SK-N-SH (cell line): ENCODE measurements at regions not wholly inside any gene's neighbourhood (a gene's known extent, or its start where the extent isn't known, plus 50 kb on each side); places are given as distances from the start of the nearest gene placed in this dataset.

ENCODE experiments used
- CTCF ChIA-PET: fragments of 300-600, 350-600 bp; formaldehyde crosslinking; extraction: SDS; loops from one replicate; lab custom pipeline; 2021; lab: Yijun Ruan, JAX
- POLR2A ChIA-PET: fragments of 350-600 bp; sonication (Branson Sonifier 250); formaldehyde crosslinking; extraction: SDS; loops from one replicate; lab custom pipeline; 2020; ENCODE audit warnings: antibody characterized with exemption, inconsistent platforms; lab: Yijun Ruan, JAX
- DNase-seq: peaks from one replicate; pipeline ENCODE4 v3.0.0; 2012
- H2AFZ ChIP-seq: fragments of 200-600 bp; sonication (generic); 2 replicates; pipeline ENCODE4 v1.8.1; 2016; ENCODE audit warnings: antibody characterized with exemption, mild to moderate bottlenecking, low read depth
- H3F3A ChIP-seq: fragments of 200-600 bp; sonication (generic); replicated peaks from 2 replicates; pipeline ENCODE3; 2016; ENCODE audit warnings: antibody characterized with exemption, mild to moderate bottlenecking; ENCODE audit not compliant: insufficient read depth
- H3K27ac ChIP-seq, 2 experiments: fragments of 200-500 bp in 1 of 2; fragments of 200-600 bp in 1 of 2; sonication (Bioruptor generic) in 1 of 2; sonication (generic), shearing (Covaris generic) in 1 of 2; 2 replicates each; pipeline versions ENCODE4 v1.5.1 to v1.6.1; 2014 to 2016; ENCODE audit warnings: low read depth in 2 of 2, inconsistent platforms in 1 of 2, low read length in 1 of 2, mild to moderate bottlenecking in 1 of 2, mixed read lengths in 1 of 2
- H3K27me3 ChIP-seq: fragments of 200-600 bp; sonication (generic), shearing (Covaris generic); 2 replicates; pipeline ENCODE4 v1.6.1; 2016; ENCODE audit warnings: mixed run types; ENCODE audit not compliant: insufficient read depth
- H3K36me3 ChIP-seq, 2 experiments: fragments of 200-500 bp in 1 of 2; fragments of 200-600 bp in 1 of 2; sonication (Bioruptor generic) in 1 of 2; sonication (generic) in 1 of 2; replicated peaks in 1 of 2; 2 replicates each; pipeline versions ENCODE3 to v1.5.1; 2014 to 2016; ENCODE audit warnings: low read length in 1 of 2, mild to moderate bottlenecking in 1 of 2; ENCODE audit not compliant: insufficient read depth in 2 of 2, control insufficient read depth in 1 of 2
- H3K4me1 ChIP-seq, 2 experiments: fragments of 200-500 bp in 1 of 2; fragments of 200-600 bp in 1 of 2; sonication (Bioruptor generic) in 1 of 2; sonication (generic), shearing (Covaris generic) in 1 of 2; 2 replicates each; pipeline versions ENCODE4 v1.5.1 to v1.6.1; 2014 to 2016; ENCODE audit warnings: low read depth in 1 of 2, low read length in 1 of 2, mixed run types in 1 of 2; ENCODE audit not compliant: insufficient read depth in 2 of 2, control insufficient read depth in 1 of 2
- H3K4me2 ChIP-seq: fragments of 200-600 bp; sonication (generic), shearing (Covaris generic); 2 replicates; pipeline ENCODE4 v1.6.1; 2017; ENCODE audit warnings: mixed run types
- H3K4me3 ChIP-seq, 2 experiments: fragments of 200-500 bp in 1 of 2; fragments of 200-600 bp in 1 of 2; sonication (Bioruptor generic) in 1 of 2; sonication (generic), shearing (Covaris generic) in 1 of 2; 2 replicates each; pipeline versions ENCODE4 v1.5.1 to v1.8.1; 2014 to 2016; ENCODE audit warnings: low read depth in 2 of 2, inconsistent platforms in 1 of 2, low read length in 1 of 2, mild to moderate bottlenecking in 1 of 2, mixed read lengths in 1 of 2, moderate library complexity in 1 of 2
- H3K79me2 ChIP-seq: fragments of 200-600 bp; sonication (generic); 2 replicates; pipeline ENCODE4 v1.8.1; 2017; ENCODE audit warnings: mild to moderate bottlenecking; ENCODE audit not compliant: insufficient read depth
- H3K9ac ChIP-seq: fragments of 200-600 bp; sonication (generic); 2 replicates; pipeline ENCODE4 v1.6.1; 2017; ENCODE audit warnings: mixed run types
- H3K9me2 ChIP-seq: fragments of 200-600 bp; sonication (generic); 2 replicates; pipeline ENCODE4 v1.6.1; 2017; ENCODE audit warnings: mixed run types
- H3K9me3 ChIP-seq: fragments of 200-600 bp; sonication (generic); 2 replicates; pipeline ENCODE4 v1.6.1; 2017; ENCODE audit warnings: mixed run types, mild to moderate bottlenecking, moderate library complexity
- H4K20me1 ChIP-seq: fragments of 200-600 bp; sonication (generic); 2 replicates; pipeline ENCODE4 v1.6.1; 2017; ENCODE audit warnings: mild to moderate bottlenecking, mixed run types; ENCODE audit not compliant: insufficient read depth
- CHD2 ChIP-seq: fragments of 150-350 bp; IDR thresholded peaks from 2 replicates; pipeline ENCODE4 v1.6.1; 2018; ENCODE audit warnings: low read length; ENCODE audit not compliant: partially characterized antibody
- EZH2phosphoT487 ChIP-seq: fragments of 200-600 bp; sonication (generic); IDR thresholded peaks from 2 replicates; pipeline ENCODE4 v1.6.1; 2017; ENCODE audit warnings: low read depth, mixed run types, mild to moderate bottlenecking, antibody characterized with exemption, moderate library complexity, borderline replicate concordance
- FOSL2 ChIP-seq: IDR thresholded peaks from 2 replicates; pipeline ENCODE4 v1.4.0; 2012; ENCODE audit warnings: low read depth, mild to moderate bottlenecking, moderate library complexity, borderline replicate concordance
- FOXJ3 ChIP-seq: sonication (generic); formaldehyde crosslinking; IDR thresholded peaks from 2 replicates; pipeline ENCODE4 v1.5.1; 2020; ENCODE audit warnings: mild to moderate bottlenecking, missing genetic modification reagents
- FOXM1 ChIP-seq: IDR thresholded peaks from 2 replicates; pipeline ENCODE4 v1.4.0; 2012; ENCODE audit warnings: low read depth, mild to moderate bottlenecking
- MEF2A ChIP-seq: IDR thresholded peaks from 2 replicates; pipeline ENCODE4 v1.4.0; 2012; ENCODE audit warnings: low read depth, borderline replicate concordance
- MXI1 ChIP-seq: IDR thresholded peaks from 2 replicates; pipeline ENCODE4 v1.6.1; 2012; ENCODE audit warnings: mild to moderate bottlenecking, low read depth, low read length, improper control_type of control experiment
- NFIC ChIP-seq: IDR thresholded peaks from 2 replicates; pipeline ENCODE4 v1.4.0; 2012; ENCODE audit warnings: borderline replicate concordance
- SIN3A ChIP-seq: IDR thresholded peaks from 2 replicates; pipeline ENCODE4 v1.6.1; 2012; ENCODE audit warnings: low read depth, mild to moderate bottlenecking, low read length, moderate library complexity, borderline replicate concordance
- SMC3 ChIP-seq: IDR thresholded peaks from 2 replicates; pipeline ENCODE4 v1.6.1; 2012; ENCODE audit warnings: low read depth, low read length, improper control_type of control experiment
- TCF12 ChIP-seq: IDR thresholded peaks from 2 replicates; pipeline ENCODE4 v1.4.0; 2012
- TEAD4 ChIP-seq: IDR thresholded peaks from 2 replicates; pipeline ENCODE4 v1.4.0; 2012; ENCODE audit warnings: mild to moderate bottlenecking, borderline replicate concordance; ENCODE audit not compliant: insufficient read depth
- YY1 ChIP-seq: IDR thresholded peaks from 2 replicates; pipeline ENCODE4 v1.4.0; 2012; ENCODE audit warnings: low read depth, mild to moderate bottlenecking
- WGBS: methylation state at CpG from one replicate; pipeline ENCODE4 v1.1.6; 2017; ENCODE audit warnings: low lambda C conversion rate; 5-methylcytosine and 5-hydroxymethylcytosine counted together
- TF ChIP-seq, protein P1 (sequence below): fragments of 200-600 bp; sonication (generic); IDR thresholded peaks from 2 replicates; pipeline ENCODE4 v1.6.1; 2017; ENCODE audit warnings: antibody characterized with exemption, mild to moderate bottlenecking, moderate library complexity
- TF ChIP-seq, protein P2 (sequence below): fragments of 150-350 bp; IDR thresholded peaks from 2 replicates; pipeline ENCODE4 v1.6.1; 2017; ENCODE audit warnings: antibody characterized with exemption, low read length, low read depth, borderline replicate concordance
- TF ChIP-seq, protein P3 (sequence below): IDR thresholded peaks from 2 replicates; pipeline ENCODE4 v1.4.0; 2012; ENCODE audit warnings: low read depth, borderline replicate concordance
- TF ChIP-seq, protein P4 (sequence below): IDR thresholded peaks from 2 replicates; pipeline ENCODE4; 2012

DNA sequence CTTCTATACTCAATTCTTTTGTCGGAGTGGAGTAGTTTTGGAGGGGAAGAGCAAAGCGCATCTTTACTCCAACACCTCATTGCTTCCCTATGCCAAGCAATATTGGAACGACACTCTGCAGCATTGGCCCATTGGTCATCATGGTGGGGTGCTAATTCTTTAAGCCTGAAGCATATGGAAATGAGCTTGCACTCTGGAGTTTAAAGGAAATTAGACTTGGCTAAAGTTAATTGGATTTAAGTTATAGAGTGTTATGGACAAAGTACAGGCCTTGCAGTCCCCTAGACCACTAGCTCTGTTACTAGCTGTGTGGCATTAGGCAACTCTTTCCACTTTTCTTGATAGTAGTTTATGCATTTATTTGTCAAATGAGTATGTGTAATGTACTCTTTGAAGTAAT is 568.3 kb upstream of the TENM4 start:
- no peak for DNase-seq
- H4K20me1 ChIP-seq: no peaks in the 10 kb centered on the region
- ChIA-PET POLR2A (no interaction called here), CTCF (no interaction called here)
- no peaks in the 10 kb centered on the region for H3K36me3 ChIP-seq
- no peaks in the 10 kb centered on the region for H3K79me2 ChIP-seq
- TF ChIP-seq FOSL2 (no peak), NFIC (no peak), SIN3A (no peak), MEF2A (no peak), TEAD4 (no peak), SMC3 (no peak)
- no peaks in the 10 kb centered on the region for H3K27me3 ChIP-seq
- no peak overlapping the region for H3K27ac ChIP-seq
- H3K4me2 ChIP-seq: no peak overlapping the region
- H3K9me2 ChIP-seq: no peaks in the 10 kb centered on the region
- no peaks in the 10 kb centered on the region for H3F3A ChIP-seq
- H3K4me1 ChIP-seq: no peaks in the 10 kb centered on the region
- no peak overlapping the region for H3K9ac ChIP-seq
- H3K9me3 ChIP-seq: no peaks in the 10 kb centered on the region
- whole genome bisulfite sequencing: 46% methylated on average over 3 of the region's 3 CpGs
- no peak overlapping the region for H2AFZ ChIP-seq
- H3K4me3 ChIP-seq: no peak overlapping the region

DNA sequence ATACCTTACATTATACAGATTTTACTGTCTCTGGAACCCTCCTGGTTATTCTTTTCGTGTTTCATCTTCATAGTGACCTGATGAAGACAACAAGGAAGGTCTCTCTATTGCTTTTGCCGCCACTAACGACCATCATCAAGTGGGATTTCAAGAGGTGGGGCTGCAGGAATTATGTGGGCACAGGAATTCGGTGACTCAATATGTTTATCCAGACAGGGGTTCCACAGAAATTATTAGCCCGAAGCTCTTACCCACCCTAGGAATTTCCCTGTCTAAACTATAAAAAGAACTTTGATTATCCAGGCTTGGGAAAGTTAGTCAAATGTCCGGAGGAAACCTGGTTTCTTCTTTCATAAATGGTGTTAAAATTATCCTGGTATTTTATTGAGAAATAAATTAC is 566.8 kb upstream of the TENM4 start:
- Histone ChIP-seq H3K27ac (no peak overlapping the region), H3K79me2 (no peaks in the 10 kb centered on the region), H4K20me1 (no peaks in the 10 kb centered on the region), H3K4me3 (no peak overlapping the region), H3K9ac (no peak overlapping the region), H3K9me2 (no peaks in the 10 kb centered on the region), H3K36me3 (no peaks in the 10 kb centered on the region), H3K9me3 (no peaks in the 10 kb centered on the region)
- no peak for DNase-seq
- 22% methylated on average over 6 of the region's 6 CpGs for WGBS
- TF ChIP-seq CHD2: no peak
- no peak for TF ChIP-seq TCF12
- TF ChIP-seq, protein P1, sequence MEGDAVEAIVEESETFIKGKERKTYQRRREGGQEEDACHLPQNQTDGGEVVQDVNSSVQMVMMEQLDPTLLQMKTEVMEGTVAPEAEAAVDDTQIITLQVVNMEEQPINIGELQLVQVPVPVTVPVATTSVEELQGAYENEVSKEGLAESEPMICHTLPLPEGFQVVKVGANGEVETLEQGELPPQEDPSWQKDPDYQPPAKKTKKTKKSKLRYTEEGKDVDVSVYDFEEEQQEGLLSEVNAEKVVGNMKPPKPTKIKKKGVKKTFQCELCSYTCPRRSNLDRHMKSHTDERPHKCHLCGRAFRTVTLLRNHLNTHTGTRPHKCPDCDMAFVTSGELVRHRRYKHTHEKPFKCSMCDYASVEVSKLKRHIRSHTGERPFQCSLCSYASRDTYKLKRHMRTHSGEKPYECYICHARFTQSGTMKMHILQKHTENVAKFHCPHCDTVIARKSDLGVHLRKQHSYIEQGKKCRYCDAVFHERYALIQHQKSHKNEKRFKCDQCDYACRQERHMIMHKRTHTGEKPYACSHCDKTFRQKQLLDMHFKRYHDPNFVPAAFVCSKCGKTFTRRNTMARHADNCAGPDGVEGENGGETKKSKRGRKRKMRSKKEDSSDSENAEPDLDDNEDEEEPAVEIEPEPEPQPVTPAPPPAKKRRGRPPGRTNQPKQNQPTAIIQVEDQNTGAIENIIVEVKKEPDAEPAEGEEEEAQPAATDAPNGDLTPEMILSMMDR: no peak
- no peak for TF ChIP-seq SMC3
- no peak for TF ChIP-seq FOSL2
- no peak for TF ChIP-seq MXI1
- TF ChIP-seq, protein P2, sequence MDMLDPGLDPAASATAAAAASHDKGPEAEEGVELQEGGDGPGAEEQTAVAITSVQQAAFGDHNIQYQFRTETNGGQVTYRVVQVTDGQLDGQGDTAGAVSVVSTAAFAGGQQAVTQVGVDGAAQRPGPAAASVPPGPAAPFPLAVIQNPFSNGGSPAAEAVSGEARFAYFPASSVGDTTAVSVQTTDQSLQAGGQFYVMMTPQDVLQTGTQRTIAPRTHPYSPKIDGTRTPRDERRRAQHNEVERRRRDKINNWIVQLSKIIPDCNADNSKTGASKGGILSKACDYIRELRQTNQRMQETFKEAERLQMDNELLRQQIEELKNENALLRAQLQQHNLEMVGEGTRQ: no peak
- no peak for TF ChIP-seq FOXM1
- TF ChIP-seq EZH2phosphoT487: no peak
- no peak for TF ChIP-seq TEAD4
- no peak for TF ChIP-seq FOXJ3 (CRISPR knock-in tag)
- no peak for TF ChIP-seq MEF2A
- TF ChIP-seq, protein P3, sequence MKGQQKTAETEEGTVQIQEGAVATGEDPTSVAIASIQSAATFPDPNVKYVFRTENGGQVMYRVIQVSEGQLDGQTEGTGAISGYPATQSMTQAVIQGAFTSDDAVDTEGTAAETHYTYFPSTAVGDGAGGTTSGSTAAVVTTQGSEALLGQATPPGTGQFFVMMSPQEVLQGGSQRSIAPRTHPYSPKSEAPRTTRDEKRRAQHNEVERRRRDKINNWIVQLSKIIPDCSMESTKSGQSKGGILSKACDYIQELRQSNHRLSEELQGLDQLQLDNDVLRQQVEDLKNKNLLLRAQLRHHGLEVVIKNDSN: no peak
- no peak for TF ChIP-seq YY1
- TF ChIP-seq, protein P4, sequence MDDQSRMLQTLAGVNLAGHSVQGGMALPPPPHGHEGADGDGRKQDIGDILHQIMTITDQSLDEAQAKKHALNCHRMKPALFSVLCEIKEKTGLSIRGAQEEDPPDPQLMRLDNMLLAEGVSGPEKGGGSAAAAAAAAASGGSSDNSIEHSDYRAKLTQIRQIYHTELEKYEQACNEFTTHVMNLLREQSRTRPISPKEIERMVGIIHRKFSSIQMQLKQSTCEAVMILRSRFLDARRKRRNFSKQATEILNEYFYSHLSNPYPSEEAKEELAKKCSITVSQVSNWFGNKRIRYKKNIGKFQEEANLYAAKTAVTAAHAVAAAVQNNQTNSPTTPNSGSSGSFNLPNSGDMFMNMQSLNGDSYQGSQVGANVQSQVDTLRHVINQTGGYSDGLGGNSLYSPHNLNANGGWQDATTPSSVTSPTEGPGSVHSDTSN: no peak
- TF ChIP-seq, all 33 proteins: peak for 0
- Histone ChIP-seq H2AFZ (no peak overlapping the region), H3K4me1 (no peaks in the 10 kb centered on the region), H3K27me3 (no peaks in the 10 kb centered on the region), H3K4me2 (no peak overlapping the region), H3F3A (no peaks in the 10 kb centered on the region)
- ChIA-PET POLR2A (no interaction called here), CTCF (no interaction called here)
